ENCODE measurements at regions not wholly inside any gene's neighbourhood (a gene's known extent, or its start where the extent isn't known, plus 50 kb on each side); places are given as distances from the start of the nearest gene placed in this dataset.

DNA sequence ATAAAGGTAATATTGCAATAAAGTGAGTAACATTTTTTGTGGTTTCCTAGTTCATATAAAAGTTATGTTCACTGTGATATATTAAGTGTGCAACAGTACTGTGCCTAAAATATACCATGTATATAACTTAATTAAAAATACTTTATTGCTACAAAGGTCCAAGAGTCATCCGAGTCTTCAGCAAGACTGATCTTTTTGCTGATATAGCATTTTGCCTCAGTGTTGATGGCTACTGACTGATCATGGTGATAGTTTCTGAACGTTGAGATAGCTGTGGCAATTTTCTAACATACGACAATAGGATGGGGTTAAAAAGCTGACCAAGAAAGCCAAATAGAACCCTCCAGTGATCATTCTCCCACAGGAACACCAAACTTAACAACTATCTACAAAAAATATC lies 1302.7 kb downstream of the TECRL start:
- CTCF ChIA-PET = no interaction called here
- Histone ChIP-seq H3K36me3 (ENCODE audit: control insufficient read depth in 2 of 2, insufficient read depth in 2 of 2, low read length in 1 of 2) (no peaks in the 10 kb centered on the region), H3K4me3 (no peak overlapping the region), H3K9ac (ENCODE audit: control insufficient read depth, insufficient read depth, low read length) (no peak overlapping the region), H2AFZ (ENCODE audit: control insufficient read depth, low read depth, low read length) (no peak overlapping the region), H3K4me1 (ENCODE audit: control insufficient read depth, insufficient read depth, low read length) (no peaks in the 10 kb centered on the region), H4K20me1 (ENCODE audit: control insufficient read depth, insufficient read depth) (no peaks in the 10 kb centered on the region), H3K27me3 (replicated peaks in 1 of 2; ENCODE audit: control insufficient read depth in 2 of 2, insufficient read depth in 2 of 2, low read length in 1 of 2) (no peaks in the 10 kb centered on the region), H3K4me2 (ENCODE audit: control insufficient read depth, insufficient read depth) (no peak overlapping the region), H3K79me2 (ENCODE audit: control insufficient read depth, insufficient read depth, low read length) (no peaks in the 10 kb centered on the region), H3K9me3 (replicated peaks; ENCODE audit: control insufficient read depth, insufficient read depth, low read length) (no peaks in the 10 kb centered on the region), H3K27ac (ENCODE audit: control insufficient read depth, insufficient read depth) (no peak overlapping the region)
- FAIRE-seq (no peak), DNase-seq (ENCODE audit: low read depth, low spot score) (no peak), ATAC-seq (no peak)
- RAD21 ChIA-PET (ENCODE audit: unreplicated experiment) = no interaction called here
- SMC1A ChIA-PET (ENCODE audit: uncharacterized antibody, unreplicated experiment) = no interaction called here
- intact Hi-C loops (cut with micrococcal nuclease; ENCODE audit: unreplicated experiment) (no loop called here), in situ Hi-C loops (cut with MboI) (no loop called here)
- WGBS (ENCODE audit: insufficient coverage, insufficient replicate concordance, low lambda C conversion rate, missing lambda C conversion rate) = 27% methylated on average over 3 of the region's 3 CpGs
- BruUV-seq (replicated peaks) = no TSS peak
- POLR2A ChIA-PET = no interaction called here
- TF ChIP-seq, protein P1, sequence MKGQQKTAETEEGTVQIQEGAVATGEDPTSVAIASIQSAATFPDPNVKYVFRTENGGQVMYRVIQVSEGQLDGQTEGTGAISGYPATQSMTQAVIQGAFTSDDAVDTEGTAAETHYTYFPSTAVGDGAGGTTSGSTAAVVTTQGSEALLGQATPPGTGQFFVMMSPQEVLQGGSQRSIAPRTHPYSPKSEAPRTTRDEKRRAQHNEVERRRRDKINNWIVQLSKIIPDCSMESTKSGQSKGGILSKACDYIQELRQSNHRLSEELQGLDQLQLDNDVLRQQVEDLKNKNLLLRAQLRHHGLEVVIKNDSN (IDR thresholded peaks at IDR 0.05; ENCODE audit: borderline replicate concordance, extremely low read length, insufficient read depth, low read depth, low read length) = no peak
- TF ChIP-seq LARP7 (IDR thresholded peaks at IDR 0.05) (no peak), HDAC2 (IDR thresholded peaks at IDR 0.05) (no peak), IRF4 (IDR thresholded peaks at IDR 0.05; ENCODE audit: low read depth, low read length) (no peak)
- TF ChIP-seq, protein P2, sequence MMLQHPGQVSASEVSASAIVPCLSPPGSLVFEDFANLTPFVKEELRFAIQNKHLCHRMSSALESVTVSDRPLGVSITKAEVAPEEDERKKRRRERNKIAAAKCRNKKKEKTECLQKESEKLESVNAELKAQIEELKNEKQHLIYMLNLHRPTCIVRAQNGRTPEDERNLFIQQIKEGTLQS (IDR thresholded peaks at IDR 0.05; ENCODE audit: borderline replicate concordance, extremely low read depth, low read depth, low read length) = no peak
- TF ChIP-seq, protein P3, sequence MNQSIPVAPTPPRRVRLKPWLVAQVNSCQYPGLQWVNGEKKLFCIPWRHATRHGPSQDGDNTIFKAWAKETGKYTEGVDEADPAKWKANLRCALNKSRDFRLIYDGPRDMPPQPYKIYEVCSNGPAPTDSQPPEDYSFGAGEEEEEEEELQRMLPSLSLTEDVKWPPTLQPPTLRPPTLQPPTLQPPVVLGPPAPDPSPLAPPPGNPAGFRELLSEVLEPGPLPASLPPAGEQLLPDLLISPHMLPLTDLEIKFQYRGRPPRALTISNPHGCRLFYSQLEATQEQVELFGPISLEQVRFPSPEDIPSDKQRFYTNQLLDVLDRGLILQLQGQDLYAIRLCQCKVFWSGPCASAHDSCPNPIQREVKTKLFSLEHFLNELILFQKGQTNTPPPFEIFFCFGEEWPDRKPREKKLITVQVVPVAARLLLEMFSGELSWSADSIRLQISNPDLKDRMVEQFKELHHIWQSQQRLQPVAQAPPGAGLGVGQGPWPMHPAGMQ (IDR thresholded peaks at IDR 0.05; ENCODE audit: borderline replicate concordance) = no peak

DNA sequence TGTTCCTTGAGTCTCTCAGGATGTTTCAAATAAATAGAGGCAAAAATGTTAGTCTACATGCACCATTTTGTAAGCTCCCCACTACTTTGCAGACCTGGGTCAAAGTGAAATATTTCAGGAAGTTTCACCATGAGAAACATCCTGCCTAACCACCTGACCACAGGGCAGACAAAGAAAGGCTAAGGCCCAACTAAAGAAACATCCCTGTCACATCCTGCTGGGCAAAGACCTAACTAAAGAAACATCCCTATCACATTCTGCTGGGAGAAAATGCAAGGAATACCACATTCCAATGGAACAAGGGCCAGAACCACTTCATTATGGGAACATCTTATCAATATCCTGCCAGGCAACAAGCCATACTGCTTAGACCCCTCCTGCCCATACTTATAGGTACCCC lies 1303.4 kb downstream of the TECRL start:
- no TSS peak for BruUV-seq (replicated peaks)
- TF ChIP-seq TBL1XR1 (IDR thresholded peaks at IDR 0.05; ENCODE audit: low read depth, low read length) (no peak), CBX3 (IDR thresholded peaks at IDR 0.05; ENCODE audit: borderline replicate concordance, low read depth) (no peak), HDAC2 (IDR thresholded peaks at IDR 0.05) (no peak), EED (IDR thresholded peaks at IDR 0.05; ENCODE audit: low read depth) (no peak), BACH1 (IDR thresholded peaks at IDR 0.05; ENCODE audit: borderline replicate concordance) (no peak), KAT2A (conservative IDR thresholded peaks at IDR 0.05; ENCODE audit: control insufficient read depth, low read depth, low read length) (no peak), EGR1 (IDR thresholded peaks at IDR 0.05; ENCODE audit: borderline replicate concordance in 1 of 2, low read depth in 2 of 2, low read length in 2 of 2) (no peak), ESRRA (IDR thresholded peaks at IDR 0.05; ENCODE audit: low read length) (no peak)
- TF ChIP-seq, protein P4, sequence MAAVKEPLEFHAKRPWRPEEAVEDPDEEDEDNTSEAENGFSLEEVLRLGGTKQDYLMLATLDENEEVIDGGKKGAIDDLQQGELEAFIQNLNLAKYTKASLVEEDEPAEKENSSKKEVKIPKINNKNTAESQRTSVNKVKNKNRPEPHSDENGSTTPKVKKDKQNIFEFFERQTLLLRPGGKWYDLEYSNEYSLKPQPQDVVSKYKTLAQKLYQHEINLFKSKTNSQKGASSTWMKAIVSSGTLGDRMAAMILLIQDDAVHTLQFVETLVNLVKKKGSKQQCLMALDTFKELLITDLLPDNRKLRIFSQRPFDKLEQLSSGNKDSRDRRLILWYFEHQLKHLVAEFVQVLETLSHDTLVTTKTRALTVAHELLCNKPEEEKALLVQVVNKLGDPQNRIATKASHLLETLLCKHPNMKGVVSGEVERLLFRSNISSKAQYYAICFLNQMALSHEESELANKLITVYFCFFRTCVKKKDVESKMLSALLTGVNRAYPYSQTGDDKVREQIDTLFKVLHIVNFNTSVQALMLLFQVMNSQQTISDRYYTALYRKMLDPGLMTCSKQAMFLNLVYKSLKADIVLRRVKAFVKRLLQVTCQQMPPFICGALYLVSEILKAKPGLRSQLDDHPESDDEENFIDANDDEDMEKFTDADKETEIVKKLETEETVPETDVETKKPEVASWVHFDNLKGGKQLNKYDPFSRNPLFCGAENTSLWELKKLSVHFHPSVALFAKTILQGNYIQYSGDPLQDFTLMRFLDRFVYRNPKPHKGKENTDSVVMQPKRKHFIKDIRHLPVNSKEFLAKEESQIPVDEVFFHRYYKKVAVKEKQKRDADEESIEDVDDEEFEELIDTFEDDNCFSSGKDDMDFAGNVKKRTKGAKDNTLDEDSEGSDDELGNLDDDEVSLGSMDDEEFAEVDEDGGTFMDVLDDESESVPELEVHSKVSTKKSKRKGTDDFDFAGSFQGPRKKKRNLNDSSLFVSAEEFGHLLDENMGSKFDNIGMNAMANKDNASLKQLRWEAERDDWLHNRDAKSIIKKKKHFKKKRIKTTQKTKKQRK (IDR thresholded peaks at IDR 0.05; ENCODE audit: low read depth, low read length) = no peak

More for the DNA sequence above, 1303.4 kb downstream of the TECRL start:
- no peak for FAIRE-seq
- RAD21 ChIA-PET (ENCODE audit: unreplicated experiment) = no interaction called here
- SMC1A ChIA-PET (ENCODE audit: uncharacterized antibody, unreplicated experiment) = no interaction called here
- no peaks in the 10 kb centered on the region for H3K9me3 ChIP-seq (replicated peaks; ENCODE audit: control insufficient read depth, insufficient read depth, low read length)
- ATAC-seq = no peak
- no peak overlapping the region for H3K4me2 ChIP-seq (ENCODE audit: control insufficient read depth, insufficient read depth)
- H3K27me3 ChIP-seq (replicated peaks in 1 of 2; ENCODE audit: control insufficient read depth in 2 of 2, insufficient read depth in 2 of 2, low read length in 1 of 2) = no peaks in the 10 kb centered on the region
- no peaks in the 10 kb centered on the region for H3K4me1 ChIP-seq (ENCODE audit: control insufficient read depth, insufficient read depth, low read length)
- H3K36me3 ChIP-seq (ENCODE audit: control insufficient read depth in 2 of 2, insufficient read depth in 2 of 2, low read length in 1 of 2) = no peaks in the 10 kb centered on the region
- H3K4me3 ChIP-seq = no peak overlapping the region
- CTCF ChIA-PET = no interaction called here
- H3K79me2 ChIP-seq (ENCODE audit: control insufficient read depth, insufficient read depth, low read length) = no peaks in the 10 kb centered on the region
- H4K20me1 ChIP-seq (ENCODE audit: control insufficient read depth, insufficient read depth) = no peaks in the 10 kb centered on the region
- H2AFZ ChIP-seq (ENCODE audit: control insufficient read depth, low read depth, low read length) = no peak overlapping the region
- no peak overlapping the region for H3K9ac ChIP-seq (ENCODE audit: control insufficient read depth, insufficient read depth, low read length)
- in situ Hi-C loops (cut with MboI) = no loop called here
- no peak overlapping the region for H3K27ac ChIP-seq (ENCODE audit: control insufficient read depth, insufficient read depth)
- no peak for DNase-seq (ENCODE audit: low read depth, low spot score)
- POLR2A ChIA-PET = no interaction called here
- intact Hi-C loops (cut with micrococcal nuclease; ENCODE audit: unreplicated experiment) = no loop called here

All from GM12878 (cell line).